ENCODE measurements at regions not wholly inside any gene's neighbourhood (a gene's known extent, or its start where the extent isn't known, plus 50 kb on each side); places are given as distances from the start of the nearest gene placed in this dataset.

DNA sequence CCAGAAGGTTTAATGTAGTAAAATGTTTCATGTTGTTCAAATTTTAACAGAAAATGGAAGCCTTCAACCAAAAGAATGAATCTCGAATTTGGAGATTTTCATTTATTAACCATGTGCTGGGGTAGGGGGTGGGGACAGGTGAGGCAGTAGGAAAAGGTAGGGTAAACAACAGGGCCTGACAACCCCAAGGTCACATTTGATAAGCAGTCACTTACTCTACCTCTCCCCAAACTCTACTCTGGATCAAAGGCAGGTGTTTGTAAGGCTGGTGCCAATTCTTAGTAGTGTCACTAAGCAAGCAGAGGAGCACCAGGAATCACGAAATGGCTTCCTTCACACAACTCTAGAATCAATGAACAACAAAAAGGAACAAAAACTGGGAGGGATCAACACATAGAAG, 138.0 kb downstream of the ZFAND4 start:
- TF ChIP-seq, protein P1, sequence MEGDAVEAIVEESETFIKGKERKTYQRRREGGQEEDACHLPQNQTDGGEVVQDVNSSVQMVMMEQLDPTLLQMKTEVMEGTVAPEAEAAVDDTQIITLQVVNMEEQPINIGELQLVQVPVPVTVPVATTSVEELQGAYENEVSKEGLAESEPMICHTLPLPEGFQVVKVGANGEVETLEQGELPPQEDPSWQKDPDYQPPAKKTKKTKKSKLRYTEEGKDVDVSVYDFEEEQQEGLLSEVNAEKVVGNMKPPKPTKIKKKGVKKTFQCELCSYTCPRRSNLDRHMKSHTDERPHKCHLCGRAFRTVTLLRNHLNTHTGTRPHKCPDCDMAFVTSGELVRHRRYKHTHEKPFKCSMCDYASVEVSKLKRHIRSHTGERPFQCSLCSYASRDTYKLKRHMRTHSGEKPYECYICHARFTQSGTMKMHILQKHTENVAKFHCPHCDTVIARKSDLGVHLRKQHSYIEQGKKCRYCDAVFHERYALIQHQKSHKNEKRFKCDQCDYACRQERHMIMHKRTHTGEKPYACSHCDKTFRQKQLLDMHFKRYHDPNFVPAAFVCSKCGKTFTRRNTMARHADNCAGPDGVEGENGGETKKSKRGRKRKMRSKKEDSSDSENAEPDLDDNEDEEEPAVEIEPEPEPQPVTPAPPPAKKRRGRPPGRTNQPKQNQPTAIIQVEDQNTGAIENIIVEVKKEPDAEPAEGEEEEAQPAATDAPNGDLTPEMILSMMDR (IDR thresholded peaks at IDR 0.05 in 4 of 5, conservative IDR thresholded peaks at IDR 0.05 in 1 of 5) = no peak
- no peak for TF ChIP-seq POLR2A (IDR thresholded peaks at IDR 0.05)
